ENCODE measurements at regions not wholly inside any gene's neighbourhood (a gene's known extent, or its start where the extent isn't known, plus 50 kb on each side); places are given as distances from the start of the nearest gene placed in this dataset.

DNA sequence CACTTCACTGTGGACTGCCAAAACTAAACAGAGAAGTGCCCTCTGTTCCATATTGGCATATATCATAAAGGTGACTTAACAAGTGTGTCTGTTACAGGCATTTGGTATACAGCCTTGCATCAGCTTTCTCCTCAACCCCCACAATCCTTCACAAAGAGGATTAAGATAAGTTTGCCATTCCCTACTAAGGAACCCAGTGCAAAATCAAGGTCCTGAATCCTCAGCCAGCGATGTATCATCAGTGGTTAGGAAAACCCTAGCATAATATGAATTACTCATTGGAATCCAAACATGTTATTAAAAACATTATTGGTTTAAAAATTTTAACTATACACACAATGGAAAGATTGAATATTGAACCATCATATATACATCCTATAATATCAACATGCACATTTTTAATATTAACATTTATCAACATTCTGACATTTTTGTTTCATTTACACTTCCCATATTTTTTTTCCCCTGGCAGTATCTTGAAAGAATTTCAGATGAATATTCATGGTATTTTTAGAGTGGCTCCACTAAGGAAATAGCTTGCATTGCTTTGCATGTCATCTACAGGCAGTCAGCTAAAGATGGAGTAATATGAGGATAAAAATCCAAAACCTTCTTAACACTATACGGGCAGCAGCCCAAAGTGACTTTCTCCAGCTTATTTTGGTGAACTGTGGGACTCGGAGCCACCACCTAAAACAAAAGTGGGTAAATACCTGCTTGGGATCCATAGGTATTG is 215.6 kb upstream of the CHRM2 start:
- Histone ChIP-seq H3K27ac (ENCODE audit: low read depth) (no peak overlapping the region), H3K4me1 (ENCODE audit: insufficient read depth) (no peaks in the 10 kb centered on the region), H3K4me3 (ENCODE audit: low read depth, low read length) (no peak overlapping the region), H3K36me3 (ENCODE audit: insufficient read depth) (no peaks in the 10 kb centered on the region)
- 67% methylated on average over 3 of the region's 3 CpGs for WGBS
- no peak for DNase-seq (ENCODE audit: extremely low spot score)

- WGBS: 86% methylated on average over 1 of the region's 1 CpG
These were observed 227.5 kb upstream of the CHRM2 start for GRCh38 chr7:136640977-136641376.

GRCh38 chr7:136637813-136638212 is 230.6 kb upstream of the CHRM2 start:
- 63% methylated on average over 2 of the region's 2 CpGs for WGBS
- H3K27ac ChIP-seq (ENCODE audit: low read depth): no peak overlapping the region
- H3K4me1 ChIP-seq (ENCODE audit: insufficient read depth): no peaks in the 10 kb centered on the region
- H3K36me3 ChIP-seq (ENCODE audit: insufficient read depth): no peaks in the 10 kb centered on the region
- no peak overlapping the region for H3K4me3 ChIP-seq (ENCODE audit: low read depth, low read length)
- no peak for DNase-seq (ENCODE audit: extremely low spot score)

More at GRCh38 chr7:136640977-136641376, 227.5 kb upstream of the CHRM2 start:
- Histone ChIP-seq H3K4me3 (ENCODE audit: low read depth, low read length) (no peak overlapping the region), H3K27ac (ENCODE audit: low read depth) (no peak overlapping the region), H3K4me1 (ENCODE audit: insufficient read depth) (no peaks in the 10 kb centered on the region), H3K36me3 (ENCODE audit: insufficient read depth) (no peaks in the 10 kb centered on the region)
- no peak for DNase-seq (ENCODE audit: extremely low spot score)

DNA sequence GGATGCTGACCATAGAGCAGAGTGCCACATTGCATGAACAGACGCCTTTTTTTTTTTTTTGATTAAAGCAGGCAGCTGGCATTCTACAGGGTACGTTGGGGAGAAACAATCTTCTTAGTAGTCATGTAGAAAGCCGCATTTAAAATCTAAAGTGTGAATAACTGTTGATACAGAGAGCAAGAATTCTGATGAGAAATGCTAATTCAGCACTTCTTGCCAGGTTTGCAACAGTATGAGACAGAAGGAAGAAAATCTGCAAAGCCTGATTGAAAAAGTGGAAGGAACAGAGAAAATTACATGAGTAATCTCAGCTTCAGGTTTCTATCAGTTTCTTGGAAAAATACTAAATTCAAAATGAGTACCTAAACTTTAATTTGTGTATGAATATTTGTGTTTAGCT is 232.7 kb upstream of the CHRM2 start:
- DNase-seq (ENCODE audit: extremely low spot score): no peak
- Histone ChIP-seq H3K4me1 (ENCODE audit: insufficient read depth) (no peaks in the 10 kb centered on the region), H3K36me3 (ENCODE audit: insufficient read depth) (no peaks in the 10 kb centered on the region), H3K4me3 (ENCODE audit: low read depth, low read length) (no peak overlapping the region), H3K27ac (ENCODE audit: low read depth) (no peak overlapping the region)
- WGBS: 84% methylated on average over 3 of the region's 3 CpGs

DNA sequence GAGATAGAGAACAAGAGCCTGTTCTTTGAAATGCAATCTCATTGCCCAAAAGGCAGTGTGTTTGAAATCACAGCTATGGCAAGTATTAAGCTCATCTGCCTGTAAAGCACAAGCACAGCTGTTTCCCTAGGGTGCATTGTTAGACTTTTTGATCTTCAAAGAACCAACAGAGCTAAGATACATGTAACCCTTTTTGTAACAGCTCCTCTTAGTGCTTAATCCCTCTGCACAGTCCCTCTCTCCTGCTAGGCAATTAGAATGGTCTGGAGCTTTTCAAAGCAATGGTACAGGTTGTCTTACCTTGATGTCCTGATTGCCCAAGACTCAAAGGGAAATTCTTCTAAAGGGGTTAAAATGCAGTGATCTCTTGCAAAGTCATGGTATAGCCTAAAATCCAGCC is 249.6 kb upstream of the CHRM2 start:
- DNase-seq (ENCODE audit: extremely low spot score): no peak
- no peaks in the 10 kb centered on the region for H3K4me1 ChIP-seq (ENCODE audit: insufficient read depth)
- H3K27ac ChIP-seq (ENCODE audit: low read depth): no peak overlapping the region
- H3K36me3 ChIP-seq (ENCODE audit: insufficient read depth): no peaks in the 10 kb centered on the region
- no peak overlapping the region for H3K4me3 ChIP-seq (ENCODE audit: low read depth, low read length)

GRCh38 chr7:136617176-136617575 is 251.3 kb upstream of the CHRM2 start:
- H3K27ac ChIP-seq (ENCODE audit: low read depth): no peak overlapping the region
- DNase-seq (ENCODE audit: extremely low spot score): no peak
- 59% methylated on average over 2 of the region's 2 CpGs for WGBS
- H3K4me1 ChIP-seq (ENCODE audit: insufficient read depth): no peaks in the 10 kb centered on the region
- no peaks in the 10 kb centered on the region for H3K36me3 ChIP-seq (ENCODE audit: insufficient read depth)
- no peak overlapping the region for H3K4me3 ChIP-seq (ENCODE audit: low read depth, low read length)

- Histone ChIP-seq H3K4me1 (ENCODE audit: insufficient read depth) (no peaks in the 10 kb centered on the region), H3K36me3 (ENCODE audit: insufficient read depth) (no peaks in the 10 kb centered on the region), H3K4me3 (ENCODE audit: low read depth, low read length) (no peak overlapping the region), H3K27ac (ENCODE audit: low read depth) (no peak overlapping the region)
- WGBS: 77% methylated on average over 2 of the region's 2 CpGs
- DNase-seq (ENCODE audit: extremely low spot score): no peak
These were observed 262.7 kb upstream of the CHRM2 start for GRCh38 chr7:136605532-136606329.

DNA sequence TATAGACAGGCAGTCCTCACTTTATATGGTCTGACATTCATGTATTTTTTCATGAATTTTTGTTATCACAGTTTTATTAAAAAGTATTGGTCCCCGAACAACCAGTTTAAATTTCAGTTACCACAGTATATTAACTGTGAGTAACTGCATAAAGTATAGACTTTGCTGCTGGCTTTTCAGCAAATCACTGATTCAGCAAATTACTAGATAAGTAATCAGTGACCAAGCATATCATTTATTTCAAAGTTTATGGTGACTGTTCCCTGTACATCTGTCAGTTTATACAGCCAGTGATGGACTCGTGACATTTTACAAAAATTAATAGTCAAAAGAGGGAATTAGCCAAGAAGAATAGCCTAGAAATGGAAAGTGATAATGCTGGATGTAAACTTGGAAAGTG is 266.7 kb upstream of the CHRM2 start:
- Histone ChIP-seq H3K4me3 (ENCODE audit: low read depth, low read length) (no peak overlapping the region), H3K4me1 (ENCODE audit: insufficient read depth) (no peaks in the 10 kb centered on the region), H3K36me3 (ENCODE audit: insufficient read depth) (no peaks in the 10 kb centered on the region), H3K27ac (ENCODE audit: low read depth) (no peak overlapping the region)
- no peak for DNase-seq (ENCODE audit: extremely low spot score)
- WGBS: 78% methylated on average over 2 of the region's 2 CpGs

DNA sequence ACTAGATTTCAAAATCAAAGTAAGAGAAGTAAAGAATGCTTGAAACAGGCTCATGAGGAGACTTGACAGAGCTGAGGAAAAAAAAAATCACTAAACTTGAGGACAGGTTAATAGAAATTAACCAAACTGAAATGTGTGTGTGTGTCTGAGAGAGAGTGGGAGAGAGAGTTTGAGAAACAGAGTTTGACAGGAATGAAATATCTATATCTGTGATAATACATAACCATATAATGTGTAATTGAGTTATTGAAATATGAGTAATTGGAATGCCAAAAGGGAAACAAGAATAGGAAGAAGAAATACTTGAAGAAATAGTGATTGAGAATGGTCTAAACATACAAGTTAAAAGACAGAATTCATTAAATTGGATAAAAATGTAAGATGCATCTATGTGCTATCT is 268.0 kb upstream of the CHRM2 start:
- Histone ChIP-seq H3K4me1 (ENCODE audit: insufficient read depth) (no peaks in the 10 kb centered on the region), H3K36me3 (ENCODE audit: insufficient read depth) (no peaks in the 10 kb centered on the region), H3K27ac (ENCODE audit: low read depth) (no peak overlapping the region), H3K4me3 (ENCODE audit: low read depth, low read length) (no peak overlapping the region)
- no peak for DNase-seq (ENCODE audit: extremely low spot score)

DNA sequence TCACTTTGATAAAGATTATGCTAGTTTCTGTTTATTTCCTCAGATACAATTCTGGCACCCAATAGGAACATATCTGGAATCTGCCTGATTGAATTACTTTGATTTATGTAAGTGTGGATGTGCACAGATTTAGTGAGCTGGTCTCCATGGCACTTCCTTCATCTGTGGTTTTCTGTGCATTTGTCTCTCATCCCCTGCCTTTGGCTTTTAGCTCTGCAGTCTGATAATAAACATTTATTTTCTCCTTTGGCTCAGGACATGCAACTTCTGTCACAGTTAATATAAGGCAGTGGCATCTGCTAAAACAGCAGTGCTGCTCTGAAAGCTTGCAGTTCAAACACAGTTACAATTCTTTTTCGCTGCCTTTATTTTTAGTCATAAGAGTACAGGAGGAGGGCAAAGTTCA is 273.7 kb upstream of the CHRM2 start:
- peak; percentile 4 for DNase-seq (ENCODE audit: extremely low spot score)
- no peaks in the 10 kb centered on the region for H3K4me1 ChIP-seq (ENCODE audit: insufficient read depth)
- H3K4me3 ChIP-seq (ENCODE audit: low read depth, low read length): no peak overlapping the region
- H3K27ac ChIP-seq (ENCODE audit: low read depth): no peak overlapping the region
- no peaks in the 10 kb centered on the region for H3K36me3 ChIP-seq (ENCODE audit: insufficient read depth)
- 22% methylated on average over 1 of the region's 1 CpG for WGBS

- DNase-seq (ENCODE audit: extremely low spot score): no peak
- Histone ChIP-seq H3K4me1 (ENCODE audit: insufficient read depth) (no peaks in the 10 kb centered on the region), H3K4me3 (ENCODE audit: low read depth, low read length) (no peak overlapping the region), H3K36me3 (ENCODE audit: insufficient read depth) (no peaks in the 10 kb centered on the region), H3K27ac (ENCODE audit: low read depth) (no peak overlapping the region)
- WGBS: 90% methylated on average over 2 of the region's 2 CpGs
These were observed 280.2 kb upstream of the CHRM2 start for GRCh38 chr7:136588216-136588615.

- 78% methylated on average over 2 of the region's 2 CpGs for WGBS
- Histone ChIP-seq H3K27ac (ENCODE audit: low read depth) (no peak overlapping the region), H3K36me3 (ENCODE audit: insufficient read depth) (no peaks in the 10 kb centered on the region), H3K4me1 (ENCODE audit: insufficient read depth) (no peaks in the 10 kb centered on the region), H3K4me3 (ENCODE audit: low read depth, low read length) (no peak overlapping the region)
- no peak for DNase-seq (ENCODE audit: extremely low spot score)
These were observed 282.3 kb upstream of the CHRM2 start for GRCh38 chr7:136585954-136586670.

DNA sequence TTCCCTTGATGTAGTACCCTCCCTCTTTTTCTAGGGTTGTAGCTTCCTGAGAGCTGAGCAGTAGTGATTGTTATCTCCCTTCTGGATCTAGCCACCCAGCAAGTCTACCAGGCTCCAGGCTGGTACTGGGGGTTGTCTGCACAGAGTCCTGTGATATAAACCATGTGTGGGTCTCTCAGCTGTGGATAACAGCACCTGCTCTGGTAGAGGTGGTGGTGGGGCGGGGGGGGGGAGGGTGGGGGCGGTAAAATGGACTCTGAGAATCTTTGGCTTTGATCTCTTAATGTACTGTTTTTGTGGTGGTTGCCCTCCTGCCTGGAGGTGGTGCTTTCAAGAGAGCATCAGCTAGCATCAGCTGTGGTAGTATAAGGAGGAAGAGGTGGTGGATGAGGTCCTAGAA is 302.0 kb upstream of the CHRM2 start:
- 48% methylated on average over 2 of the region's 2 CpGs for WGBS
- Histone ChIP-seq H3K4me1 (ENCODE audit: insufficient read depth) (no peaks in the 10 kb centered on the region), H3K4me3 (ENCODE audit: low read depth, low read length) (no peak overlapping the region), H3K36me3 (ENCODE audit: insufficient read depth) (no peaks in the 10 kb centered on the region), H3K27ac (ENCODE audit: low read depth) (no peak overlapping the region)
- DNase-seq (ENCODE audit: extremely low spot score): no peak

DNA sequence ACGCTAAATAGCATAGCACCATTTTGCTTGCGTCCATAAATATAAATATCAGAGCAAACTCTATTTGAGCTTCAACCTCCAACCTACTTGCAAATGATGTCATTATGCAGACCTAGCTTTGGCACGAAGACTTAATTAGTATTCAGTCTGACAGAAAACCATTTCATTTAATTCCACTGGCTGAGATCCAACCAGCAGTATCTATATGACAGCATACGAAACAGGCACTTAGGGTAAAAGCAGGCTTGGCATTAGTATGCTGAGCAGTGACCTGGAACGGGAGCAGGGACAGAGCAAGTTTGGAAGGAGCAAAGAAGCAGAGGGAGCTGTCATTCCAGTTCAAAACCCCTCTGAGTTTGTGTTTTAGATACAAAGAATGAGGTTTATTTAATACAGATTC is 312.5 kb upstream of the CHRM2 start:
- H3K4me1 ChIP-seq (ENCODE audit: insufficient read depth): no peaks in the 10 kb centered on the region
- WGBS: 72% methylated on average over 5 of the region's 5 CpGs
- H3K27ac ChIP-seq (ENCODE audit: low read depth): no peak overlapping the region
- no peaks in the 10 kb centered on the region for H3K36me3 ChIP-seq (ENCODE audit: insufficient read depth)
- no peak overlapping the region for H3K4me3 ChIP-seq (ENCODE audit: low read depth, low read length)
- DNase-seq (ENCODE audit: extremely low spot score): no peak
